ENCODE measurements at regions not wholly inside any gene's neighbourhood (a gene's known extent, or its start where the extent isn't known, plus 50 kb on each side); places are given as distances from the start of the nearest gene placed in this dataset.

DNA sequence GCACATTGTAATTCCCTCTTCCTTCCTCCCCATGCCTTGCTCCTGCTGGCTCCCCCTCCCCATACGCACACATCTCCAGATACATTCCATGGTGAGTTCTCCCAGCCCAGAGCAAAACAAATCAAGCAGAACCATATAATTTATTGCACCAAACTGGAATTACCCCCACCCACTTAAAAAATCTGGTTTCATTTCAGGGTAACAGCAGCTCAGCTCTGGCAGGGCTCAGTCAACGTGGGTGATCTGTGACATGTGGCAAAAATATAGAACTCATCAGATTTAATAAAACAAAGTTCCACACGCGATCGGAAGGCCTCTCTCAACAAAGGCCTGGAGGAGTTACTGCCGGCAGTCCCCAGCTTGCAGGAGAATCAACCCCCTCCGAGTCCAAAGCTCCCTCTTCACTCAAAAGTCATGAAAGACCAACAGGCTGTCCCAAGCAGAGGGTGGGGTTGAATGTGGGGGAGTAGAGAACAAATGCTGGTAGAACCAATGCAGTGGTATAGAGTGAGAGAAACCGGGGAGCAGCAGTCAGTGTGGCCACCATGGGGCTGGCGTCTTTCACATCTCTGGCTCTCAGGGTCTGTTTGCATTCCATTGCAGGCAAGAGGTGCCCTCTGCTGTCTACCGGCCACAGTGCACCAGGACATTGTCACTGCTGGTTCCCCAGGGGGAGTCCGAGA is 323.3 kb upstream of the NT5E start:
- peak overlapping the region in 1 of 2 experiments; percentile 54; a peak in 2 of 5 replicates for H3K4me3 Mint-ChIP-seq
- Histone ChIP-seq H2AK5ac (ENCODE audit: insufficient read length, low read length) (no peak overlapping the region), H2BK15ac (ENCODE audit: low read depth, low read length) (no peak overlapping the region), H4K5ac (ENCODE audit: insufficient read length, low read depth, low read length) (peak overlapping the region; percentile 64), H3K23ac (ENCODE audit: insufficient read length, low read depth, low read length) (no peak overlapping the region), H3K27ac (ENCODE audit: insufficient read length, low read depth, low read length) (no peak overlapping the region), H2BK5ac (ENCODE audit: insufficient read length, low read length) (no peak overlapping the region), H3K9me3 (ENCODE audit: control insufficient read depth, low read depth, low read length) (no peaks in the 10 kb centered on the region), H2AFZ (ENCODE audit: low read length) (peak overlapping the region; percentile 86), H3K56ac (ENCODE audit: insufficient read length, low read depth, low read length) (no peak overlapping the region), H3K27me3 (ENCODE audit: insufficient read depth, low read length) (no peaks in the 10 kb centered on the region), H3T11ph (ENCODE audit: low read length) (no peak overlapping the region), H3K4me2 (ENCODE audit: insufficient read depth, insufficient read length, low read length) (peak overlapping the region; percentile 49), H4K8ac (replicated peaks; ENCODE audit: insufficient read length, low read depth, low read length) (no peak overlapping the region), H4K91ac (ENCODE audit: insufficient read length, low read depth, low read length) (no peak overlapping the region), H3K4me1 (ENCODE audit: insufficient read depth, low read length) (no peaks in the 10 kb centered on the region), H3K79me1 (ENCODE audit: insufficient read depth, low read depth, low read length, poor library complexity, severe bottlenecking) (no peaks in the 10 kb centered on the region), H3K9ac (ENCODE audit: extremely low read depth, insufficient read length, low read length) (no peak overlapping the region), H3K23me2 (ENCODE audit: insufficient read length, low read depth, low read length, poor library complexity, severe bottlenecking) (peaks cover 5% of the 10 kb centered on the region), H4K20me1 (ENCODE audit: control insufficient read depth, insufficient read depth, insufficient read length) (no peaks in the 10 kb centered on the region), H3K79me2 (ENCODE audit: insufficient read depth, low read length) (no peaks in the 10 kb centered on the region), H3K4ac (ENCODE audit: low read depth, low read length) (no peak overlapping the region), H3K14ac (ENCODE audit: insufficient read depth, low read length) (0 out of 2 replicates have a peak overlapping the region, but pooled peaks have one; percentile 77), H2BK20ac (ENCODE audit: low read depth, low read length, poor library complexity, severe bottlenecking) (no peak overlapping the region), H2BK120ac (ENCODE audit: low read depth, low read length, poor library complexity, severe bottlenecking) (no peak overlapping the region), H2BK12ac (ENCODE audit: insufficient read length, low read depth, low read length) (no peak overlapping the region), H3K18ac (ENCODE audit: insufficient read length, low read depth, low read length) (no peak overlapping the region)
- H3K27ac Mint-ChIP-seq: peak overlapping the region in 2 of 3 experiments; percentile 56 to 81; a peak in 2 of 7 replicates
- TF ChIP-seq, protein P1, sequence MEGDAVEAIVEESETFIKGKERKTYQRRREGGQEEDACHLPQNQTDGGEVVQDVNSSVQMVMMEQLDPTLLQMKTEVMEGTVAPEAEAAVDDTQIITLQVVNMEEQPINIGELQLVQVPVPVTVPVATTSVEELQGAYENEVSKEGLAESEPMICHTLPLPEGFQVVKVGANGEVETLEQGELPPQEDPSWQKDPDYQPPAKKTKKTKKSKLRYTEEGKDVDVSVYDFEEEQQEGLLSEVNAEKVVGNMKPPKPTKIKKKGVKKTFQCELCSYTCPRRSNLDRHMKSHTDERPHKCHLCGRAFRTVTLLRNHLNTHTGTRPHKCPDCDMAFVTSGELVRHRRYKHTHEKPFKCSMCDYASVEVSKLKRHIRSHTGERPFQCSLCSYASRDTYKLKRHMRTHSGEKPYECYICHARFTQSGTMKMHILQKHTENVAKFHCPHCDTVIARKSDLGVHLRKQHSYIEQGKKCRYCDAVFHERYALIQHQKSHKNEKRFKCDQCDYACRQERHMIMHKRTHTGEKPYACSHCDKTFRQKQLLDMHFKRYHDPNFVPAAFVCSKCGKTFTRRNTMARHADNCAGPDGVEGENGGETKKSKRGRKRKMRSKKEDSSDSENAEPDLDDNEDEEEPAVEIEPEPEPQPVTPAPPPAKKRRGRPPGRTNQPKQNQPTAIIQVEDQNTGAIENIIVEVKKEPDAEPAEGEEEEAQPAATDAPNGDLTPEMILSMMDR (conservative IDR thresholded peaks at IDR 0.05): peak; percentile 84
- peaks cover 6 to 9% of the 10 kb centered on the region in 2 experiments for H3K4me1 Mint-ChIP-seq
- peak; percentile 89 for DNase-seq
- no peaks in the 10 kb centered on the region for H3K27me3 Mint-ChIP-seq (ENCODE audit: low read depth)
- no peaks in the 10 kb centered on the region for H3K9me3 Mint-ChIP-seq
- no peaks in the 10 kb centered on the region for H3K36me3 Mint-ChIP-seq (ENCODE audit: insufficient read depth in 1 of 3, low read depth in 3 of 3)
- no CpG with 5 or more reads among the region's 11 CpGs for WGBS (ENCODE audit: extremely low coverage, insufficient read length, low lambda C conversion rate)

Measured in H9 (cell line).